ENCODE measurements at regions not wholly inside any gene's neighbourhood (a gene's known extent, or its start where the extent isn't known, plus 50 kb on each side); places are given as distances from the start of the nearest gene placed in this dataset.

GRCh38 chr11:23134627-23135026 is 274.4 kb upstream of the CCDC179 start:
- Histone ChIP-seq H3K27me3 (ENCODE audit: control insufficient read depth, insufficient read depth, low read length) (no peaks in the 10 kb centered on the region), H3K9me3 (ENCODE audit: control insufficient read depth, insufficient read depth, low read length) (no peaks in the 10 kb centered on the region), H3K4me3 (ENCODE audit: low read length) (no peak overlapping the region), H3K4me1 (ENCODE audit: control insufficient read depth, insufficient read depth, low read length) (no peaks in the 10 kb centered on the region), H3K36me3 (ENCODE audit: control insufficient read depth, insufficient read depth, low read length) (no peaks in the 10 kb centered on the region), H3K27ac (ENCODE audit: low read length) (no peak overlapping the region)
- no CpG with 5 or more reads among the region's 3 CpGs for WGBS (ENCODE audit: insufficient coverage, insufficient read length)
- DNase-seq (ENCODE audit: low read depth, low spot score): no peak

- no peak overlapping the region for H3K27ac ChIP-seq (ENCODE audit: low read length)
- no CpG with 5 or more reads among the region's 1 CpG for WGBS (ENCODE audit: insufficient coverage, insufficient read length)
- no peaks in the 10 kb centered on the region for H3K27me3 ChIP-seq (ENCODE audit: control insufficient read depth, insufficient read depth, low read length)
- no peaks in the 10 kb centered on the region for H3K9me3 ChIP-seq (ENCODE audit: control insufficient read depth, insufficient read depth, low read length)
- no peaks in the 10 kb centered on the region for H3K36me3 ChIP-seq (ENCODE audit: control insufficient read depth, insufficient read depth, low read length)
- H3K4me1 ChIP-seq (ENCODE audit: control insufficient read depth, insufficient read depth, low read length): no peaks in the 10 kb centered on the region
- no peak for DNase-seq (ENCODE audit: low read depth, low spot score)
- no peak overlapping the region for H3K4me3 ChIP-seq (ENCODE audit: low read length)
Measured at GRCh38 chr11:23138761-23139160, 278.5 kb upstream of the CCDC179 start.

- Histone ChIP-seq H3K36me3 (ENCODE audit: control insufficient read depth, insufficient read depth, low read length) (no peaks in the 10 kb centered on the region), H3K4me1 (ENCODE audit: control insufficient read depth, insufficient read depth, low read length) (no peaks in the 10 kb centered on the region; the same call in 1 of the 2 replicates), H3K9me3 (ENCODE audit: control insufficient read depth, insufficient read depth, low read length) (no peaks in the 10 kb centered on the region), H3K27ac (ENCODE audit: low read length) (no peak overlapping the region), H3K27me3 (ENCODE audit: control insufficient read depth, insufficient read depth, low read length) (no peaks in the 10 kb centered on the region), H3K4me3 (ENCODE audit: low read length) (no peak overlapping the region)
- WGBS (ENCODE audit: insufficient coverage, insufficient read length): no CpG with 5 or more reads among the region's 2 CpGs
- DNase-seq (ENCODE audit: low read depth, low spot score): no peak
Measured at GRCh38 chr11:23143022-23143421, 282.7 kb upstream of the CCDC179 start.

GRCh38 chr11:23151819-23152218 is 291.5 kb upstream of the CCDC179 start:
- no peak overlapping the region for H3K27ac ChIP-seq (ENCODE audit: low read length)
- DNase-seq (ENCODE audit: low read depth, low spot score): no peak
- no peaks in the 10 kb centered on the region for H3K27me3 ChIP-seq (ENCODE audit: control insufficient read depth, insufficient read depth, low read length)
- no peak overlapping the region for H3K4me3 ChIP-seq (ENCODE audit: low read length)
- no peaks in the 10 kb centered on the region for H3K4me1 ChIP-seq (ENCODE audit: control insufficient read depth, insufficient read depth, low read length)
- WGBS (ENCODE audit: insufficient coverage, insufficient read length): no CpG with 5 or more reads among the region's 2 CpGs
- no peaks in the 10 kb centered on the region for H3K9me3 ChIP-seq (ENCODE audit: control insufficient read depth, insufficient read depth, low read length)
- H3K36me3 ChIP-seq (ENCODE audit: control insufficient read depth, insufficient read depth, low read length): no peaks in the 10 kb centered on the region

GRCh38 chr11:23155503-23155902 is 295.2 kb upstream of the CCDC179 start:
- WGBS (ENCODE audit: insufficient coverage, insufficient read length): no CpG with 5 or more reads among the region's 1 CpG
- no peaks in the 10 kb centered on the region for H3K27me3 ChIP-seq (ENCODE audit: control insufficient read depth, insufficient read depth, low read length)
- no peaks in the 10 kb centered on the region for H3K9me3 ChIP-seq (ENCODE audit: control insufficient read depth, insufficient read depth, low read length)
- no peak overlapping the region for H3K4me3 ChIP-seq (ENCODE audit: low read length)
- H3K4me1 ChIP-seq (ENCODE audit: control insufficient read depth, insufficient read depth, low read length): no peaks in the 10 kb centered on the region
- H3K27ac ChIP-seq (ENCODE audit: low read length): no peak overlapping the region
- H3K36me3 ChIP-seq (ENCODE audit: control insufficient read depth, insufficient read depth, low read length): no peaks in the 10 kb centered on the region
- DNase-seq (ENCODE audit: low read depth, low spot score): no peak

- H3K4me3 ChIP-seq (ENCODE audit: low read length): no peak overlapping the region
- H3K4me1 ChIP-seq (ENCODE audit: control insufficient read depth, insufficient read depth, low read length): no peaks in the 10 kb centered on the region
- WGBS (ENCODE audit: insufficient coverage, insufficient read length): no CpG with 5 or more reads among the region's 1 CpG
- DNase-seq (ENCODE audit: low read depth, low spot score): no peak
- H3K9me3 ChIP-seq (ENCODE audit: control insufficient read depth, insufficient read depth, low read length): no peaks in the 10 kb centered on the region
- H3K27me3 ChIP-seq (ENCODE audit: control insufficient read depth, insufficient read depth, low read length): no peaks in the 10 kb centered on the region
- H3K36me3 ChIP-seq (ENCODE audit: control insufficient read depth, insufficient read depth, low read length): no peaks in the 10 kb centered on the region
- no peak overlapping the region for H3K27ac ChIP-seq (ENCODE audit: low read length)
Measured at GRCh38 chr11:23164022-23164421, 303.7 kb upstream of the CCDC179 start.

- no peaks in the 10 kb centered on the region for H3K4me1 ChIP-seq (ENCODE audit: control insufficient read depth, insufficient read depth, low read length)
- H3K27me3 ChIP-seq (ENCODE audit: control insufficient read depth, insufficient read depth, low read length): no peaks in the 10 kb centered on the region
- no peak overlapping the region for H3K27ac ChIP-seq (ENCODE audit: low read length)
- no peaks in the 10 kb centered on the region for H3K36me3 ChIP-seq (ENCODE audit: control insufficient read depth, insufficient read depth, low read length)
- H3K4me3 ChIP-seq (ENCODE audit: low read length): no peak overlapping the region
- WGBS (ENCODE audit: insufficient coverage, insufficient read length): no CpG with 5 or more reads among the region's 1 CpG
- no peaks in the 10 kb centered on the region for H3K9me3 ChIP-seq (ENCODE audit: control insufficient read depth, insufficient read depth, low read length)
- no peak for DNase-seq (ENCODE audit: low read depth, low spot score)
Measured at GRCh38 chr11:23166376-23166775, 306.1 kb upstream of the CCDC179 start.

- WGBS (ENCODE audit: insufficient coverage, insufficient read length): no CpG with 5 or more reads among the region's 1 CpG
- H3K27ac ChIP-seq (ENCODE audit: low read length): no peak overlapping the region
- no peaks in the 10 kb centered on the region for H3K9me3 ChIP-seq (ENCODE audit: control insufficient read depth, insufficient read depth, low read length)
- H3K4me1 ChIP-seq (ENCODE audit: control insufficient read depth, insufficient read depth, low read length): no peaks in the 10 kb centered on the region
- H3K27me3 ChIP-seq (ENCODE audit: control insufficient read depth, insufficient read depth, low read length): no peaks in the 10 kb centered on the region
- no peak overlapping the region for H3K4me3 ChIP-seq (ENCODE audit: low read length)
- DNase-seq (ENCODE audit: low read depth, low spot score): no peak
- H3K36me3 ChIP-seq (ENCODE audit: control insufficient read depth, insufficient read depth, low read length): no peaks in the 10 kb centered on the region; the same call in 1 of the 2 replicates
Measured at GRCh38 chr11:23179609-23180008, 319.3 kb upstream of the CCDC179 start.

- H3K36me3 ChIP-seq (ENCODE audit: control insufficient read depth, insufficient read depth, low read length): no peaks in the 10 kb centered on the region; the same call in 1 of the 2 replicates
- DNase-seq (ENCODE audit: low read depth, low spot score): no peak
- no CpG with 5 or more reads among the region's 4 CpGs for WGBS (ENCODE audit: insufficient coverage, insufficient read length)
Measured at GRCh38 chr11:23181022-23181807, 320.9 kb upstream of the CCDC179 start.

GRCh38 chr11:23192256-23192655 is 332.0 kb upstream of the CCDC179 start:
- no peaks in the 10 kb centered on the region for H3K36me3 ChIP-seq (ENCODE audit: control insufficient read depth, insufficient read depth, low read length)
- no peak overlapping the region for H3K27ac ChIP-seq (ENCODE audit: low read length)
- H3K27me3 ChIP-seq (ENCODE audit: control insufficient read depth, insufficient read depth, low read length): no peaks in the 10 kb centered on the region
- 95% methylated on average over 2 of the region's 3 CpGs for WGBS (ENCODE audit: insufficient coverage, insufficient read length)
- no peaks in the 10 kb centered on the region for H3K4me1 ChIP-seq (ENCODE audit: control insufficient read depth, insufficient read depth, low read length)
- DNase-seq (ENCODE audit: low read depth, low spot score): no peak
- H3K9me3 ChIP-seq (ENCODE audit: control insufficient read depth, insufficient read depth, low read length): no peaks in the 10 kb centered on the region
- H3K4me3 ChIP-seq (ENCODE audit: low read length): no peak overlapping the region

More at GRCh38 chr11:23181022-23181807, 320.9 kb upstream of the CCDC179 start:
- no peaks in the 10 kb centered on the region for H3K27me3 ChIP-seq (ENCODE audit: control insufficient read depth, insufficient read depth, low read length)
- no peaks in the 10 kb centered on the region for H3K9me3 ChIP-seq (ENCODE audit: control insufficient read depth, insufficient read depth, low read length)
- no peaks in the 10 kb centered on the region for H3K4me1 ChIP-seq (ENCODE audit: control insufficient read depth, insufficient read depth, low read length)
- H3K27ac ChIP-seq (ENCODE audit: low read length): no peak overlapping the region
- no peak overlapping the region for H3K4me3 ChIP-seq (ENCODE audit: low read length)
